LNCAP (cell line): ENCODE measurements at regions not wholly inside any gene's neighbourhood (a gene's known extent, or its start where the extent isn't known, plus 50 kb on each side); places are given as distances from the start of the nearest gene placed in this dataset.

Experiments used
- TF ChIP-seq, protein P1 (sequence below): fragments of 450-650 bp; IDR thresholded peaks from 2 replicates; pipeline ENCODE4 v1.5.1; 2017; ENCODE audit warnings: mild to moderate bottlenecking

GRCh38 chr22:47678048-47678447 lies 915.6 kb downstream of the TBC1D22A start:
- TF ChIP-seq, protein P1, sequence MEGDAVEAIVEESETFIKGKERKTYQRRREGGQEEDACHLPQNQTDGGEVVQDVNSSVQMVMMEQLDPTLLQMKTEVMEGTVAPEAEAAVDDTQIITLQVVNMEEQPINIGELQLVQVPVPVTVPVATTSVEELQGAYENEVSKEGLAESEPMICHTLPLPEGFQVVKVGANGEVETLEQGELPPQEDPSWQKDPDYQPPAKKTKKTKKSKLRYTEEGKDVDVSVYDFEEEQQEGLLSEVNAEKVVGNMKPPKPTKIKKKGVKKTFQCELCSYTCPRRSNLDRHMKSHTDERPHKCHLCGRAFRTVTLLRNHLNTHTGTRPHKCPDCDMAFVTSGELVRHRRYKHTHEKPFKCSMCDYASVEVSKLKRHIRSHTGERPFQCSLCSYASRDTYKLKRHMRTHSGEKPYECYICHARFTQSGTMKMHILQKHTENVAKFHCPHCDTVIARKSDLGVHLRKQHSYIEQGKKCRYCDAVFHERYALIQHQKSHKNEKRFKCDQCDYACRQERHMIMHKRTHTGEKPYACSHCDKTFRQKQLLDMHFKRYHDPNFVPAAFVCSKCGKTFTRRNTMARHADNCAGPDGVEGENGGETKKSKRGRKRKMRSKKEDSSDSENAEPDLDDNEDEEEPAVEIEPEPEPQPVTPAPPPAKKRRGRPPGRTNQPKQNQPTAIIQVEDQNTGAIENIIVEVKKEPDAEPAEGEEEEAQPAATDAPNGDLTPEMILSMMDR = no peak

- TF ChIP-seq, protein P1 = no peak
Measured at GRCh38 chr22:47676685-47677084, 914.2 kb downstream of the TBC1D22A start.

GRCh38 chr22:47674600-47674999 lies 912.1 kb downstream of the TBC1D22A start:
- TF ChIP-seq, protein P1 = no peak

DNA sequence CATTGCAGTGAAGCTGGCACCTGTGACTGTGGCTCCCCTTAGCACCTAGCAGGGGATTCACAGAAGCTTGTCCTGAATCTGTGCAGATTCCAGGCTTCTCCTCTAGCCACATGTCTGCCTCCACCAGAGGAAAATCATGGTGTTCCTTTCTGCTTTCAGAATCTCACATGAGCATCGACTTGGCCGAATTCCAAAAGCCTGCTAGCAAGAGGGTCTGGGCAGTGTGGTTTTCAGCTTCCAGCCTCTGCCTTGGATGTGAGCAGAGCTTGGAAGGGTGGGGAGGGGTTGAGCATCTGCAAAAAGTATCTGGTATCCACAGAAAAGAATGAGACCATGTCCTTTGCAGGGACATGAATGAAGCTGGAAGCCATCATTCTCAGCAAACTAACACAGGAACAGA lies 911.1 kb downstream of the TBC1D22A start:
- TF ChIP-seq, protein P1 = no peak

- TF ChIP-seq, protein P1 = no peak
Measured at GRCh38 chr22:47672526-47672925, 910.1 kb downstream of the TBC1D22A start.

DNA sequence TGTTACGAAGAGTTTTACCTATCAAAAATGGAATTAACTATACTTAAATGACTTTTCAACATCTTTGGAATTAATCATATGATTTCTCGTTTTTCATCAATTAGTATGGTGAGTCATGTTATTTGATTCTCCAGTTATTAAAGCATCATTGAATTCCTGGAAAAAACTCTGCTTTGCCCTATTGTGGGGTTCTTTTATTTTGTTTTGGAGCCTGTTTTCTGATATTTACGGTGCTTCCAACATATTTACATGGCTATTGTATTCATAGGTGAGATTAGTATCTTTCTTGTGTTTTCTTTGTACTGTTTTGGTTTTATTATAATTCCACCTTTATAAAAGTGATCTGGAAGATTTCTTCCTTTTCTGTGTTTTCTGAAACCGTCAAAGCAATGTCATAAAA lies 902.7 kb downstream of the TBC1D22A start:
- TF ChIP-seq, protein P1 = no peak

- TF ChIP-seq, protein P1 = no peak
Measured at GRCh38 chr22:47663615-47664605, 901.5 kb downstream of the TBC1D22A start.
